ENCODE measurements at regions not wholly inside any gene's neighbourhood (a gene's known extent, or its start where the extent isn't known, plus 50 kb on each side); places are given as distances from the start of the nearest gene placed in this dataset.

- Histone ChIP-seq H3K9ac (ENCODE audit: insufficient read depth in 1 of 2, low read depth in 2 of 2, low read length in 2 of 2) (no peak overlapping the region), H3K4me3 (no peak overlapping the region), H3K79me2 (ENCODE audit: control insufficient read depth, insufficient read depth, low read length) (no peaks in the 10 kb centered on the region), H2AFZ (ENCODE audit: low read depth, low read length) (no peak overlapping the region), H3K36me3 (ENCODE audit: control insufficient read depth, insufficient read depth, low read length) (no peaks in the 10 kb centered on the region), H3K4me2 (ENCODE audit: insufficient read depth, low read length) (no peak overlapping the region), H3K9me3 (replicated peaks; ENCODE audit: control insufficient read depth, insufficient read depth, low read depth, low read length) (no peaks in the 10 kb centered on the region), H3K9me1 (ENCODE audit: control insufficient read depth, insufficient read depth, low read length) (no peaks in the 10 kb centered on the region), H3K4me1 (replicated peaks in 1 of 2; ENCODE audit: control insufficient read depth in 2 of 2, insufficient read depth in 2 of 2, low read length in 2 of 2) (peaks cover 0 to 4% of the 10 kb centered on the region in 2 experiments; a peak in 1 of 5 replicates), H3K27ac (ENCODE audit: extremely low read depth, low read depth, low read length) (no peak overlapping the region), H3K27me3 (ENCODE audit: control insufficient read depth in 2 of 2, insufficient read depth in 2 of 2, low read length in 2 of 2) (peaks cover 2 to 15% of the 10 kb centered on the region in 2 experiments; a peak in 4 of 5 replicates), H4K20me1 (replicated peaks; ENCODE audit: control insufficient read depth, insufficient read depth, low read length) (no peaks in the 10 kb centered on the region)
- ChIA-PET POLR2A (no interaction called here), CTCF (ENCODE audit: low intra/inter-chr PET ratio) (no interaction called here)
- FAIRE-seq (no peak), ATAC-seq (no peak), DNase-seq (ENCODE audit: extremely low read depth in 1 of 4, low spot score in 3 of 4) (no peak)
- BruUV-seq (replicated peaks) = no TSS peak
- intact Hi-C loops (cut with micrococcal nuclease) (no loop called here), in situ Hi-C loops (cut with MboI) (no loop called here)
- 0% methylated on average over 3 of the region's 3 CpGs for WGBS (ENCODE audit: insufficient coverage, low coverage, missing lambda C conversion rate)
- TF ChIP-seq RAD21 (CRISPR knock-in tag; conservative IDR thresholded peaks at IDR 0.05 in 1 of 2, IDR thresholded peaks at IDR 0.05 in 1 of 2) (0 out of 4 replicates have a peak, but pooled peaks of 1 of the 2 experiments have one; percentile 7), CTCF (IDR thresholded peaks at IDR 0.05 in 2 of 3, conservative IDR thresholded peaks at IDR 0.05 in 1 of 3; ENCODE audit: insufficient read depth in 2 of 3, low read depth in 1 of 3, low read length in 3 of 3) (0 out of 6 replicates have a peak, but pooled peaks of 1 of the 3 experiments have one; percentile 9), HDAC6 (IDR thresholded peaks at IDR 0.05; ENCODE audit: low read depth, low read length) (no peak), RNF2 (IDR thresholded peaks at IDR 0.05) (no peak), ARID4B (CRISPR knock-in tag; IDR thresholded peaks at IDR 0.05) (no peak), ZSCAN32 (CRISPR knock-in tag; IDR thresholded peaks at IDR 0.05) (no peak)
- TF ChIP-seq, protein P1, sequence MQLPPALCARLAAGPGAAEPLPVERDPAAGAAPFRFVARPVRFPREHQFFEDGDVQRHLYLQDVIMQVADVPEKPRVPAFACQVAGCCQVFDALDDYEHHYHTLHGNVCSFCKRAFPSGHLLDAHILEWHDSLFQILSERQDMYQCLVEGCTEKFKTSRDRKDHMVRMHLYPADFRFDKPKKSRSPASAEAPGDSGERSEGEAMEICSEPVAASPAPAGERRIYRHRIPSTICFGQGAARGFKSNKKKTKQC (CRISPR knock-in tag; IDR thresholded peaks at IDR 0.05) = no peak
- TF ChIP-seq, protein P2, sequence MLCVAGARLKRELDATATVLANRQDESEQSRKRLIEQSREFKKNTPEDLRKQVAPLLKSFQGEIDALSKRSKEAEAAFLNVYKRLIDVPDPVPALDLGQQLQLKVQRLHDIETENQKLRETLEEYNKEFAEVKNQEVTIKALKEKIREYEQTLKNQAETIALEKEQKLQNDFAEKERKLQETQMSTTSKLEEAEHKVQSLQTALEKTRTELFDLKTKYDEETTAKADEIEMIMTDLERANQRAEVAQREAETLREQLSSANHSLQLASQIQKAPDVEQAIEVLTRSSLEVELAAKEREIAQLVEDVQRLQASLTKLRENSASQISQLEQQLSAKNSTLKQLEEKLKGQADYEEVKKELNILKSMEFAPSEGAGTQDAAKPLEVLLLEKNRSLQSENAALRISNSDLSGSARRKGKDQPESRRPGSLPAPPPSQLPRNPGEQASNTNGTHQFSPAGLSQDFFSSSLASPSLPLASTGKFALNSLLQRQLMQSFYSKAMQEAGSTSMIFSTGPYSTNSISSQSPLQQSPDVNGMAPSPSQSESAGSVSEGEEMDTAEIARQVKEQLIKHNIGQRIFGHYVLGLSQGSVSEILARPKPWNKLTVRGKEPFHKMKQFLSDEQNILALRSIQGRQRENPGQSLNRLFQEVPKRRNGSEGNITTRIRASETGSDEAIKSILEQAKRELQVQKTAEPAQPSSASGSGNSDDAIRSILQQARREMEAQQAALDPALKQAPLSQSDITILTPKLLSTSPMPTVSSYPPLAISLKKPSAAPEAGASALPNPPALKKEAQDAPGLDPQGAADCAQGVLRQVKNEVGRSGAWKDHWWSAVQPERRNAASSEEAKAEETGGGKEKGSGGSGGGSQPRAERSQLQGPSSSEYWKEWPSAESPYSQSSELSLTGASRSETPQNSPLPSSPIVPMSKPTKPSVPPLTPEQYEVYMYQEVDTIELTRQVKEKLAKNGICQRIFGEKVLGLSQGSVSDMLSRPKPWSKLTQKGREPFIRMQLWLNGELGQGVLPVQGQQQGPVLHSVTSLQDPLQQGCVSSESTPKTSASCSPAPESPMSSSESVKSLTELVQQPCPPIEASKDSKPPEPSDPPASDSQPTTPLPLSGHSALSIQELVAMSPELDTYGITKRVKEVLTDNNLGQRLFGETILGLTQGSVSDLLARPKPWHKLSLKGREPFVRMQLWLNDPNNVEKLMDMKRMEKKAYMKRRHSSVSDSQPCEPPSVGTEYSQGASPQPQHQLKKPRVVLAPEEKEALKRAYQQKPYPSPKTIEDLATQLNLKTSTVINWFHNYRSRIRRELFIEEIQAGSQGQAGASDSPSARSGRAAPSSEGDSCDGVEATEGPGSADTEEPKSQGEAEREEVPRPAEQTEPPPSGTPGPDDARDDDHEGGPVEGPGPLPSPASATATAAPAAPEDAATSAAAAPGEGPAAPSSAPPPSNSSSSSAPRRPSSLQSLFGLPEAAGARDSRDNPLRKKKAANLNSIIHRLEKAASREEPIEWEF (CRISPR knock-in tag; IDR thresholded peaks at IDR 0.05) = no peak
These were observed 108.9 kb upstream of the GJB5 start for GRCh38 chr1:34645919-34646318.

All from K562 (cell line).